Stimulated activated naive B cell treated with anti-CD40 and anti-IgM and Interleukin-4, amounts not matched to agents 10 μg/mL and 1 μg/mL and 100 μg/mL, for 72 hours (primary cell): ENCODE measurements at regions not wholly inside any gene's neighbourhood (a gene's known extent, or its start where the extent isn't known, plus 50 kb on each side); places are given as distances from the start of the nearest gene placed in this dataset.
"Not testable (repeated sequence)": the region's sequence is repeated elsewhere in the genome, so short reads cannot be mapped to it uniquely, and the experiment has no call there.

Source experiments
- ATAC-seq, 2 donors: fragments of 150-1000 bp; cut with Tn5 transposase; replicated peaks; 2 replicates each; pipeline ENCODE4 v1.10.0; 2021; ENCODE audit warnings: moderate library complexity in 1 of 2
- DNase-seq: peaks from one replicate; pipeline ENCODE4 v3.0.0; 2021
- H3K27ac Mint-ChIP-seq: one replicate; pipeline ENCODE4 v1.8.0; 2022; ENCODE audit warnings: mild to moderate bottlenecking, mixed read lengths
- H3K27me3 Mint-ChIP-seq, 2 donors: one replicate each; pipeline ENCODE4 v1.8.0; 2022; ENCODE audit warnings: mixed read lengths in 2 of 2
- H3K36me3 Mint-ChIP-seq, 2 donors: one replicate each; pipeline ENCODE4 v1.8.0; 2022; ENCODE audit warnings: mixed read lengths in 2 of 2, mild to moderate bottlenecking in 1 of 2
- H3K4me1 Mint-ChIP-seq, 2 donors: one replicate each; pipeline ENCODE4 v1.8.0; 2022; ENCODE audit warnings: mixed read lengths in 2 of 2, mild to moderate bottlenecking in 1 of 2
- H3K4me3 Mint-ChIP-seq, 2 donors: one replicate each; pipeline ENCODE4 v1.8.0; 2022; ENCODE audit warnings: mild to moderate bottlenecking in 2 of 2, mixed read lengths in 2 of 2, moderate library complexity in 1 of 2
- H3K9me3 Mint-ChIP-seq, 2 donors: one replicate each; pipeline ENCODE4 v1.8.0; 2022; ENCODE audit warnings: mixed read lengths in 2 of 2, mild to moderate bottlenecking in 1 of 2

GRCh38 chr18:76709659-76710645, 112.4 kb upstream of the ZNF236 start:
- Mint-ChIP-seq H3K27ac (no peak overlapping the region), H3K4me3 (no peak overlapping the region), H3K27me3 (no peaks in the 10 kb centered on the region), H3K36me3 (no peaks in the 10 kb centered on the region), H3K4me1 (peaks cover 4 to 5% of the 10 kb centered on the region in 2 donors), H3K9me3 (no peaks in the 10 kb centered on the region)
- peak; percentile 26 for DNase-seq
- ATAC-seq, result peak; percentile 87 to 93

- no peaks in the 10 kb centered on the region for H3K27me3 Mint-ChIP-seq
- peaks cover 4 to 5% of the 10 kb centered on the region in 2 donors for H3K4me1 Mint-ChIP-seq
- H3K27ac Mint-ChIP-seq, result no peak overlapping the region
Measured at GRCh38 chr18:76708722-76709353, 113.5 kb upstream of the ZNF236 start.

GRCh38 chr18:76708071-76708721, 114.2 kb upstream of the ZNF236 start:
- DNase-seq, result no peak
- no peak for ATAC-seq
- Mint-ChIP-seq H3K4me1 (peaks cover 4 to 5% of the 10 kb centered on the region in 2 donors), H3K9me3 (peaks cover 0 to 2% of the 10 kb centered on the region in 2 donors), H3K4me3 (no peak overlapping the region), H3K27me3 (no peaks in the 10 kb centered on the region), H3K27ac (no peak overlapping the region), H3K36me3 (no peaks in the 10 kb centered on the region)

More at GRCh38 chr18:76708722-76709353, 113.5 kb upstream of the ZNF236 start:
- H3K36me3 Mint-ChIP-seq, result no peaks in the 10 kb centered on the region
- H3K4me3 Mint-ChIP-seq, result no peak overlapping the region
- DNase-seq, result no peak
- peaks cover 0 to 2% of the 10 kb centered on the region in 2 donors for H3K9me3 Mint-ChIP-seq
- ATAC-seq, result no peak

GRCh38 chr18:76707534-76707933, 114.8 kb upstream of the ZNF236 start:
- Mint-ChIP-seq H3K4me1 (peaks cover 4 to 5% of the 10 kb centered on the region in 2 donors), H3K4me3 (no peak overlapping the region), H3K9me3 (peaks cover 0 to 2% of the 10 kb centered on the region in 2 donors), H3K36me3 (no peaks in the 10 kb centered on the region), H3K27ac (no peak overlapping the region), H3K27me3 (peaks cover 0 to 2% of the 10 kb centered on the region in 2 donors)
- no peak for ATAC-seq
- no peak for DNase-seq

GRCh38 chr18:76704589-76704988, 117.8 kb upstream of the ZNF236 start:
- H3K36me3 Mint-ChIP-seq, H3K27ac Mint-ChIP-seq, DNase-seq, H3K4me3 Mint-ChIP-seq, H3K9me3 Mint-ChIP-seq, H3K4me1 Mint-ChIP-seq, ATAC-seq, H3K27me3 Mint-ChIP-seq: not testable (repeated sequence)

GRCh38 chr18:76699923-76700322, 122.4 kb upstream of the ZNF236 start:
- peaks cover 3 to 6% of the 10 kb centered on the region in 2 donors for H3K4me1 Mint-ChIP-seq
- ATAC-seq (no peak), DNase-seq (no peak)
- H3K4me3 Mint-ChIP-seq, result no peak overlapping the region
- no peak overlapping the region for H3K27ac Mint-ChIP-seq
- H3K9me3 Mint-ChIP-seq, result peaks cover 0 to 4% of the 10 kb centered on the region in 2 donors
- no peaks in the 10 kb centered on the region for H3K36me3 Mint-ChIP-seq
- H3K27me3 Mint-ChIP-seq, result peaks cover 32 to 49% of the 10 kb centered on the region in 2 donors

GRCh38 chr18:76697441-76697901, 124.9 kb upstream of the ZNF236 start:
- Mint-ChIP-seq H3K27me3 (peaks cover 34 to 62% of the 10 kb centered on the region in 2 donors), H3K9me3 (peaks cover 0 to 2% of the 10 kb centered on the region in 2 donors), H3K4me3 (peak overlapping the region in 1 of 2 donors; percentile 55), H3K36me3 (no peaks in the 10 kb centered on the region), H3K4me1 (peaks cover 3 to 6% of the 10 kb centered on the region in 2 donors), H3K27ac (no peak overlapping the region)
- ATAC-seq (no peak), DNase-seq (no peak)

GRCh38 chr18:76691800-76692199, 130.6 kb upstream of the ZNF236 start:
- H3K27ac Mint-ChIP-seq, result no peak overlapping the region
- H3K27me3 Mint-ChIP-seq, result peaks cover 36 to 59% of the 10 kb centered on the region in 2 donors
- DNase-seq (no peak), ATAC-seq (no peak)
- H3K4me3 Mint-ChIP-seq, result no peak overlapping the region
- no peaks in the 10 kb centered on the region for H3K36me3 Mint-ChIP-seq
- H3K4me1 Mint-ChIP-seq, result peaks cover 12 to 13% of the 10 kb centered on the region in 2 donors
- peaks cover 0 to 2% of the 10 kb centered on the region in 2 donors for H3K9me3 Mint-ChIP-seq

GRCh38 chr18:76689646-76690264, 132.6 kb upstream of the ZNF236 start:
- H3K27ac Mint-ChIP-seq, result no peak overlapping the region
- no peaks in the 10 kb centered on the region for H3K36me3 Mint-ChIP-seq
- no peak overlapping the region for H3K4me3 Mint-ChIP-seq
- peaks cover 15 to 19% of the 10 kb centered on the region in 2 donors for H3K4me1 Mint-ChIP-seq
- ATAC-seq (no peak), DNase-seq (no peak)
- H3K9me3 Mint-ChIP-seq, result no peaks in the 10 kb centered on the region
- H3K27me3 Mint-ChIP-seq, result peaks cover 36 to 59% of the 10 kb centered on the region in 2 donors

- peaks cover 36 to 53% of the 10 kb centered on the region in 2 donors for H3K27me3 Mint-ChIP-seq
Measured at GRCh38 chr18:76688724-76689472, 133.5 kb upstream of the ZNF236 start.

GRCh38 chr18:76687304-76687962, 134.9 kb upstream of the ZNF236 start:
- Mint-ChIP-seq H3K27me3 (peaks cover 31 to 46% of the 10 kb centered on the region in 2 donors), H3K4me1 (peaks cover 15 to 19% of the 10 kb centered on the region in 2 donors), H3K27ac (no peak overlapping the region), H3K9me3 (no peaks in the 10 kb centered on the region), H3K36me3 (no peaks in the 10 kb centered on the region), H3K4me3 (no peak overlapping the region)
- ATAC-seq, result peak; percentile 70 to 79
- DNase-seq, result no peak

More at GRCh38 chr18:76688724-76689472, 133.5 kb upstream of the ZNF236 start:
- H3K4me3 Mint-ChIP-seq, result no peak overlapping the region
- no peak for DNase-seq
- ATAC-seq, result no peak
- H3K27ac Mint-ChIP-seq, result no peak overlapping the region
- no peaks in the 10 kb centered on the region for H3K9me3 Mint-ChIP-seq
- H3K36me3 Mint-ChIP-seq, result no peaks in the 10 kb centered on the region
- peaks cover 15 to 19% of the 10 kb centered on the region in 2 donors for H3K4me1 Mint-ChIP-seq

- Mint-ChIP-seq H3K4me1 (peaks cover 15 to 19% of the 10 kb centered on the region in 2 donors), H3K27me3 (peaks cover 34 to 51% of the 10 kb centered on the region in 2 donors), H3K36me3 (no peaks in the 10 kb centered on the region), H3K9me3 (no peaks in the 10 kb centered on the region), H3K4me3 (peak overlapping the region; percentile 23 to 46), H3K27ac (peak overlapping the region; percentile 90)
- DNase-seq, result no peak
- ATAC-seq, result peak; percentile 75
Measured at GRCh38 chr18:76686737-76687231, 135.6 kb upstream of the ZNF236 start.
